SKM-1 (cell line): ENCODE measurements at regions not wholly inside any gene's neighbourhood (a gene's known extent, or its start where the extent isn't known, plus 50 kb on each side); places are given as distances from the start of the nearest gene placed in this dataset.

Source experiments
- DNase-seq: peaks from one replicate; lab custom pipeline; 2025; ENCODE audit not compliant: unreplicated experiment; lab: John Stamatoyannopoulos, UW

DNA sequence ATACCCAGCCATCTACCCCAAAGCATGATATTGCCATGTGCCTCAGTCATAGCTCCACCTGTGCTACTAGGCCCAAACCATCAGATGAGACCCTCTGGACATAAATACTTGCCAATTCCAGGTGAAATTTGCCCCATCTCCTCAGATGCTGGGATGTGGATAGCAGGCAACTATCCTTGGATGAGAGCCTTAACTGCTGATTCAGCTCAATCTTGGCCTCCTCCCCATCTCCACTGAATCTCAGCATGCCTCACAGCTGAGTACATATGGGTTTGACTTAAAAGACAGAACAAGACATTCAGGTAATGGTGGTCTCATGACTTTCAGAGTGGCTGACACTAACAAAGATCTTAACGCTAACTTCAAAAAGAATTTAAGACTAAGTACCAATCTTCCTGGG lies 50.8 kb upstream of the KLHL13 start:
- no peak for DNase-seq

GRCh38 chrX:118171356-118171755 lies 54.7 kb upstream of the KLHL13 start:
- DNase-seq = no peak

GRCh38 chrX:118174516-118175098 lies 58.0 kb upstream of the KLHL13 start:
- no peak for DNase-seq

DNA sequence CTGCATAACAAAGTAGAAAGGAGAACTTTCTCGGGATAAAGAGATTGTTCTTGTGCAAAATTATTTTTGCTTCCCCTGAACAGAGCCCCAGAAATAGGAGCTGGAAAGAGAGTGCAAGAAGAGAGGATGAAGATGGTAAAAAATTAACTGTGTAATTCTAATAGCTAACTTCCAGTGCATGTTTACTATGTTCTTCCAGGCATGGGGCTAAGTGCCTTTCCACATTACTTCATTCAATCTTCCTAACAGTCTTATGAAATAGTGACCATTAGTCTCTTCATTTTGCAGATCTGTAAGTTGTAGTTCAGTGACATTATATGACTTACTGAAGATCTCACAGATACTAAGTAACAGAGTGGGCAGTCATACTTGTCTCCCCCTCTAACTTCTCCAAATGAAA lies 61.1 kb upstream of the KLHL13 start:
- no peak for DNase-seq

GRCh38 chrX:118178450-118178849 lies 61.8 kb upstream of the KLHL13 start:
- no peak for DNase-seq

DNA sequence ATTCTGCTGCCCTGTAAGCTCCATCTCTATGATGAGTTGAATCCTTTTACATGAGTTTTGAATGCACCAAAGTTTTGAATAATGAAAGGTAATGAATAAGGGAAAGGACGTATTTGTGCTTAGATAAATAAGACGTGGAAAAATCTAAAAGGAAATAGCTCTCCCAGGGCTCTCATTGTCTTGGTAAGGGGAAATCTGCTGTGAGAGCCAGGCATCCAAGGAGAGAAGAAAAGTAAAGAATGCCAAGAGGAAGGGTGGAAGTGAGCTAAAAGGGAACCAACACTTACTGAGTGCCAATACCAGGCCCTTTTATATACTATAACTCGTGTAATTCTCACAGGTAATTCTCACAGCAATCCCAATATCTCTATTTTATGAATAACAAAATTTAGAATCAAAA lies 62.6 kb upstream of the KLHL13 start:
- no peak for DNase-seq

DNA sequence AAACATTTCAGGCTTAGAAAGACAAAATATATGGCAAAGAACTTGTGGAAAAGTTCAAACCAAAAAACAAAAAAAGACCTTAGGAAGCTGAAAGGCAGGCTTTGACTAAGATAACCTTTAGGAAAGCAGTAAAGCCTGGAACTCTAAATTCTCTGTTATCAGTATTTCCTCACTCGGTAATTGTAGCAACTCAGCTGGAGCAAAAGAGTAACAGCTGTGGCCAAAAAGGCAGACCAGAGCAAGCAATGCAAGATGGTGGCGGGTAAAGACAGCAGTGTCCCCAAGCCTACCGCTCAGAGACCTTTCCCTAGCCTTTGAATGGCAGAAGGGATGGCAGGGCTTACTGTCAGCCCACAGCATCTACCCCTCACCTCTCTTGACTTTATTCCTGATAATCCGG lies 63.1 kb upstream of the KLHL13 start:
- DNase-seq = no peak

GRCh38 chrX:118181030-118181429 lies 64.4 kb upstream of the KLHL13 start:
- DNase-seq = no peak

GRCh38 chrX:118182025-118182424 lies 65.4 kb upstream of the KLHL13 start:
- no peak for DNase-seq

GRCh38 chrX:118182681-118183080 lies 66.1 kb upstream of the KLHL13 start:
- no peak for DNase-seq

DNA sequence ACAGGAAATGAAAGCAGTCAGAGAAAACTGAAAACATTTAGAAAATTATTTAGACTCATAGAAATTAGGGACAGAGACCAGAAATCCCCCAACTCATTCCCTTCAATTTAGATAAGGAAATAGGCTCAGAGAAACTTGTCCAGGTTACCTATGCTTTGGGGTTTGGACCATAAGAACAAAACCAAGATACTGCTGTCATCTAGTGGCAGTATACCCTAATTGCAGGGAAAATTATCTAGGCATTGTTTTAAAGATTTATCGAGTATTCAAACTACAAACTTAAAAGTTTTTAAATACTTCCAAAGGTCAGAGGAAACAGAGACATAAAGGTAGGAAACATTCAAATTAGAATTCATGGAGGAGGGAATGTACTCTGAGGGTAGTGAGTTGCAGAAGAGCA lies 67.0 kb upstream of the KLHL13 start:
- no peak for DNase-seq

DNA sequence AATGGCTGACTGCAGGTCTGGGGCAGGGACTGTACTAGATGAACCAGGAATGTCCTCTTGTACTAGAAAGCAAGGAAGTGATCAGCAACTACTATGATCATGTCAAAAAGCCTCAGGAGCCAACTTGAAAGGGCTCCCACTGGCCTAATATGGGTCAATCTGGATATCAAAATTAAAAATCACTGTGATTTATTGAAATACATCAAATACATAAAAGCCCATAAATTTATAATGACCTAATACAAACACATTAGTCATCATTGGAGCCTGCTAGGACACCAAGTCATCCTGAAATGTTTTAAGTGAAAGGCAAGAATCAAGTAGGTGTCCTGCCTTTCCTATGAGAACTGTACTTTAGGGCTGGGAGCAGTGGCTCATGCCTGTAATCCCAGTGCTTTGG lies 70.5 kb upstream of the KLHL13 start:
- no peak for DNase-seq

GRCh38 chrX:118189000-118189399 lies 72.4 kb upstream of the KLHL13 start:
- DNase-seq = no peak

- DNase-seq = no peak
Observed at GRCh38 chrX:118189628-118190027, 73.0 kb upstream of the KLHL13 start.

GRCh38 chrX:118197730-118198129 lies 81.1 kb upstream of the KLHL13 start:
- DNase-seq = no peak

GRCh38 chrX:118198577-118198976 lies 82.0 kb upstream of the KLHL13 start:
- no peak for DNase-seq

DNA sequence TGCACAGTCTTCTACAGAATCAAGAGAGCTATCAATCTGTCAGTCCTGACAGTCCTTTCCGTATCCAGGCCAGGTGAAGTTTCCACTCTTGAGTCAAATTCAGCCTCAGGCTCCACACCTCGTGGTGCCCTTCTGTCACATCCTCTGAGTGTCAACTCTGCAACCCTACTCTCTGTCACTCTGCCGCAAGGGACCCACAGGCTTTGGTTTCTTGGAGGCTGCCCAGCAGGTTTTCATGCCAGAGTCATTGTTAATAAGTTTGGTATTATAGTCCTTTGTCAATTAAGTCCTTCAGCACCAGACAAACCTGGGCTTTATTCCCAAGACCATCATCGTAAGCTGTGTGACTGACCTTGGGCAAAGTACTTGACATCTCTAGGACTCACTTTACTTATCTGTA lies 83.4 kb upstream of the KLHL13 start:
- DNase-seq = no peak

- no peak for DNase-seq
Observed at GRCh38 chrX:118205421-118206395, 89.1 kb upstream of the KLHL13 start.

GRCh38 chrX:118207831-118208453 lies 91.3 kb upstream of the KLHL13 start:
- no peak for DNase-seq

- DNase-seq = no peak
Observed at GRCh38 chrX:118208481-118208880, 91.9 kb upstream of the KLHL13 start.

GRCh38 chrX:118211891-118212816 lies 95.5 kb upstream of the KLHL13 start:
- DNase-seq = no peak
